ENCODE measurements at regions not wholly inside any gene's neighbourhood (a gene's known extent, or its start where the extent isn't known, plus 50 kb on each side); places are given as distances from the start of the nearest gene placed in this dataset.
"Not testable (repeated sequence)": the region's sequence is repeated elsewhere in the genome, so short reads cannot be mapped to it uniquely, and the experiment has no call there.

- DNase-seq (ENCODE audit: low read depth, low spot score), result no peak
- Mint-ChIP-seq H3K4me3 (no peak overlapping the region), H3K27me3 (ENCODE audit: low read depth) (no peaks in the 10 kb centered on the region), H3K36me3 (ENCODE audit: low read depth) (no peaks in the 10 kb centered on the region), H3K27ac (ENCODE audit: unreplicated experiment) (no peak overlapping the region), H3K4me1 (peaks cover 5% of the 10 kb centered on the region), H3K9me3 (no peaks in the 10 kb centered on the region)
- TF ChIP-seq, protein P1, sequence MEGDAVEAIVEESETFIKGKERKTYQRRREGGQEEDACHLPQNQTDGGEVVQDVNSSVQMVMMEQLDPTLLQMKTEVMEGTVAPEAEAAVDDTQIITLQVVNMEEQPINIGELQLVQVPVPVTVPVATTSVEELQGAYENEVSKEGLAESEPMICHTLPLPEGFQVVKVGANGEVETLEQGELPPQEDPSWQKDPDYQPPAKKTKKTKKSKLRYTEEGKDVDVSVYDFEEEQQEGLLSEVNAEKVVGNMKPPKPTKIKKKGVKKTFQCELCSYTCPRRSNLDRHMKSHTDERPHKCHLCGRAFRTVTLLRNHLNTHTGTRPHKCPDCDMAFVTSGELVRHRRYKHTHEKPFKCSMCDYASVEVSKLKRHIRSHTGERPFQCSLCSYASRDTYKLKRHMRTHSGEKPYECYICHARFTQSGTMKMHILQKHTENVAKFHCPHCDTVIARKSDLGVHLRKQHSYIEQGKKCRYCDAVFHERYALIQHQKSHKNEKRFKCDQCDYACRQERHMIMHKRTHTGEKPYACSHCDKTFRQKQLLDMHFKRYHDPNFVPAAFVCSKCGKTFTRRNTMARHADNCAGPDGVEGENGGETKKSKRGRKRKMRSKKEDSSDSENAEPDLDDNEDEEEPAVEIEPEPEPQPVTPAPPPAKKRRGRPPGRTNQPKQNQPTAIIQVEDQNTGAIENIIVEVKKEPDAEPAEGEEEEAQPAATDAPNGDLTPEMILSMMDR (conservative IDR thresholded peaks at IDR 0.05), result no peak
Measured at GRCh38 chr12:68482014-68482413, 128.7 kb upstream of the RAP1B start.

DNA sequence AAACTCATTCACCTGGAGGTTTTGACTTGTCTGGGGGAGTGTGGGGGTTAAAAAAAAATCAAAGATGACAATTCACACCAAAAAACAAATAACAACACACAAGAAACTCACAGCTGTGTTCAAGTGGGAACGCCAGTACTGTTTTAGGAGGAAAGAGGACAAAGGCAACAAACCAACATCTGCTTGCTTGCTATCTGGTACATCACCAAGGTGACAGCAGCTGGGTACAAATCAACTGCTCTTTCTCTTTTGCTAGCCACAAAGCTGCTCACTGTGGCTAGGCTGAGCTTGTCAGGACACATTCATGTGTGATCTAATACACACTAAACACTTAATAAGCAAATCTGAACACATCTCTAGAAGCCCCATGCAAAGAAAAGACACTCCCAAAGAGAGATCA is 128.0 kb upstream of the RAP1B start:
- Mint-ChIP-seq H3K27ac (ENCODE audit: unreplicated experiment) (no peak overlapping the region), H3K4me1 (peaks cover 5% of the 10 kb centered on the region), H3K36me3 (ENCODE audit: low read depth) (no peaks in the 10 kb centered on the region), H3K27me3 (ENCODE audit: low read depth) (no peaks in the 10 kb centered on the region), H3K4me3 (no peak overlapping the region), H3K9me3 (no peaks in the 10 kb centered on the region)
- TF ChIP-seq, protein P1 (conservative IDR thresholded peaks at IDR 0.05), result no peak
- no peak for DNase-seq (ENCODE audit: low read depth, low spot score)

- Mint-ChIP-seq H3K36me3 (ENCODE audit: low read depth) (no peaks in the 10 kb centered on the region), H3K9me3 (no peaks in the 10 kb centered on the region), H3K27me3 (ENCODE audit: low read depth) (no peaks in the 10 kb centered on the region), H3K4me1 (peaks cover 5% of the 10 kb centered on the region), H3K27ac (ENCODE audit: unreplicated experiment) (peak overlapping the region; percentile 87), H3K4me3 (no peak overlapping the region)
- TF ChIP-seq, protein P1 (conservative IDR thresholded peaks at IDR 0.05), result no peak
- no peak for DNase-seq (ENCODE audit: low read depth, low spot score)
Measured at GRCh38 chr12:68483592-68484383, 126.9 kb upstream of the RAP1B start.

GRCh38 chr12:68484578-68484977 is 126.1 kb upstream of the RAP1B start:
- H3K36me3 Mint-ChIP-seq (ENCODE audit: low read depth); H3K4me1 Mint-ChIP-seq; H3K27me3 Mint-ChIP-seq (ENCODE audit: low read depth); H3K27ac Mint-ChIP-seq (ENCODE audit: unreplicated experiment); DNase-seq (ENCODE audit: low read depth, low spot score); H3K4me3 Mint-ChIP-seq; H3K9me3 Mint-ChIP-seq: not testable (repeated sequence)

- not testable (repeated sequence) for H3K4me3 Mint-ChIP-seq; DNase-seq (ENCODE audit: low read depth, low spot score); H3K9me3 Mint-ChIP-seq; H3K4me1 Mint-ChIP-seq; H3K36me3 Mint-ChIP-seq (ENCODE audit: low read depth); H3K27ac Mint-ChIP-seq (ENCODE audit: unreplicated experiment); H3K27me3 Mint-ChIP-seq (ENCODE audit: low read depth)
Measured at GRCh38 chr12:68486449-68486848, 124.2 kb upstream of the RAP1B start.

- Mint-ChIP-seq H3K9me3 (no peaks in the 10 kb centered on the region), H3K36me3 (ENCODE audit: low read depth) (no peaks in the 10 kb centered on the region), H3K4me3 (no peak overlapping the region), H3K27ac (ENCODE audit: unreplicated experiment) (no peak overlapping the region), H3K27me3 (ENCODE audit: low read depth) (peaks cover 6% of the 10 kb centered on the region), H3K4me1 (no peaks in the 10 kb centered on the region)
- no peak for DNase-seq (ENCODE audit: low read depth, low spot score)
- TF ChIP-seq, protein P1 (conservative IDR thresholded peaks at IDR 0.05), result no peak
Measured at GRCh38 chr12:68487721-68488309, 122.9 kb upstream of the RAP1B start.
